Activated naive CD8-positive, alpha-beta T cell (primary cell): ENCODE measurements at regions not wholly inside any gene's neighbourhood (a gene's known extent, or its start where the extent isn't known, plus 50 kb on each side); places are given as distances from the start of the nearest gene placed in this dataset.
"Not testable (repeated sequence)": the region's sequence is repeated elsewhere in the genome, so short reads cannot be mapped to it uniquely, and the experiment has no call there.

ENCODE experiments used
- H3K27ac Mint-ChIP-seq: one replicate; pipeline ENCODE4 v1.8.0; 2021; ENCODE audit warnings: mixed read lengths
- H3K27me3 Mint-ChIP-seq: one replicate; pipeline ENCODE4 v1.8.0; 2021; ENCODE audit warnings: mixed read lengths
- H3K36me3 Mint-ChIP-seq: one replicate; pipeline ENCODE4 v1.8.0; 2021; ENCODE audit warnings: mixed read lengths
- H3K4me1 Mint-ChIP-seq: one replicate; pipeline ENCODE4 v1.8.0; 2021; ENCODE audit warnings: low read depth, mixed read lengths
- H3K4me3 Mint-ChIP-seq: one replicate; pipeline ENCODE4 v1.8.0; 2021; ENCODE audit warnings: mild to moderate bottlenecking, mixed read lengths
- H3K9me3 Mint-ChIP-seq: one replicate; pipeline ENCODE4 v1.8.0; 2021; ENCODE audit warnings: low read depth, mixed read lengths

GRCh38 chr20:29687438-29687837, 1570.0 kb upstream of the DEFB115 start:
- no peaks in the 10 kb centered on the region for H3K4me1 Mint-ChIP-seq
- no peak overlapping the region for H3K27ac Mint-ChIP-seq
- H3K36me3 Mint-ChIP-seq: no peaks in the 10 kb centered on the region
- no peaks in the 10 kb centered on the region for H3K27me3 Mint-ChIP-seq
- no peak overlapping the region for H3K4me3 Mint-ChIP-seq
- no peaks in the 10 kb centered on the region for H3K9me3 Mint-ChIP-seq

GRCh38 chr20:29689411-29690225, 1567.8 kb upstream of the DEFB115 start:
- no peaks in the 10 kb centered on the region for H3K4me1 Mint-ChIP-seq
- peak overlapping the region; percentile 58 for H3K27ac Mint-ChIP-seq
- no peaks in the 10 kb centered on the region for H3K27me3 Mint-ChIP-seq
- H3K36me3 Mint-ChIP-seq: no peaks in the 10 kb centered on the region
- H3K9me3 Mint-ChIP-seq: no peaks in the 10 kb centered on the region
- H3K4me3 Mint-ChIP-seq: peak overlapping the region; percentile 52

- Mint-ChIP-seq H3K27me3 (no peaks in the 10 kb centered on the region), H3K36me3 (no peaks in the 10 kb centered on the region), H3K27ac (no peak overlapping the region), H3K4me3 (peak overlapping the region; percentile 17), H3K4me1 (no peaks in the 10 kb centered on the region), H3K9me3 (no peaks in the 10 kb centered on the region)
These were observed 1567.2 kb upstream of the DEFB115 start for GRCh38 chr20:29690274-29690673.

GRCh38 chr20:29740601-29740950, 1516.9 kb upstream of the DEFB115 start:
- no peak overlapping the region for H3K4me3 Mint-ChIP-seq
- peaks cover 2% of the 10 kb centered on the region for H3K36me3 Mint-ChIP-seq
- H3K27me3 Mint-ChIP-seq: peaks cover 6% of the 10 kb centered on the region
- H3K27ac Mint-ChIP-seq: no peak overlapping the region
- H3K4me1 Mint-ChIP-seq: no peaks in the 10 kb centered on the region
- peaks cover 10% of the 10 kb centered on the region for H3K9me3 Mint-ChIP-seq

- Mint-ChIP-seq H3K4me3 (no peak overlapping the region), H3K9me3 (peaks cover 10% of the 10 kb centered on the region), H3K27me3 (peaks cover 6% of the 10 kb centered on the region), H3K4me1 (no peaks in the 10 kb centered on the region), H3K36me3 (peaks cover 2% of the 10 kb centered on the region), H3K27ac (no peak overlapping the region)
These were observed 1516.4 kb upstream of the DEFB115 start for GRCh38 chr20:29740951-29741593.

- Mint-ChIP-seq H3K9me3 (peaks cover 10% of the 10 kb centered on the region), H3K4me1 (no peaks in the 10 kb centered on the region), H3K36me3 (peaks cover 2% of the 10 kb centered on the region), H3K4me3 (no peak overlapping the region), H3K27ac (no peak overlapping the region), H3K27me3 (peaks cover 6% of the 10 kb centered on the region)
These were observed 1515.9 kb upstream of the DEFB115 start for GRCh38 chr20:29741594-29741893.

- Mint-ChIP-seq H3K27ac (no peak overlapping the region), H3K4me3 (no peak overlapping the region), H3K4me1 (no peaks in the 10 kb centered on the region), H3K36me3 (peaks cover 2% of the 10 kb centered on the region), H3K27me3 (peaks cover 6% of the 10 kb centered on the region), H3K9me3 (peaks cover 11% of the 10 kb centered on the region)
These were observed 1515.4 kb upstream of the DEFB115 start for GRCh38 chr20:29741894-29742698.

GRCh38 chr20:29742699-29743100, 1514.8 kb upstream of the DEFB115 start:
- Mint-ChIP-seq H3K4me1 (no peaks in the 10 kb centered on the region), H3K27ac (no peak overlapping the region), H3K4me3 (no peak overlapping the region), H3K9me3 (peaks cover 10% of the 10 kb centered on the region), H3K27me3 (peaks cover 6% of the 10 kb centered on the region), H3K36me3 (peaks cover 2% of the 10 kb centered on the region)

- H3K36me3 Mint-ChIP-seq: peaks cover 2% of the 10 kb centered on the region
These were observed 1514.1 kb upstream of the DEFB115 start for GRCh38 chr20:29743101-29743931.

GRCh38 chr20:29744071-29744470, 1513.4 kb upstream of the DEFB115 start:
- no peak overlapping the region for H3K27ac Mint-ChIP-seq
- peaks cover 6% of the 10 kb centered on the region for H3K27me3 Mint-ChIP-seq
- H3K9me3 Mint-ChIP-seq: peaks cover 4% of the 10 kb centered on the region
- H3K4me3 Mint-ChIP-seq: no peak overlapping the region
- H3K36me3 Mint-ChIP-seq: no peaks in the 10 kb centered on the region
- no peaks in the 10 kb centered on the region for H3K4me1 Mint-ChIP-seq

More at GRCh38 chr20:29743101-29743931, 1514.1 kb upstream of the DEFB115 start:
- H3K4me3 Mint-ChIP-seq: no peak overlapping the region
- H3K9me3 Mint-ChIP-seq: peaks cover 4% of the 10 kb centered on the region
- peaks cover 6% of the 10 kb centered on the region for H3K27me3 Mint-ChIP-seq
- H3K4me1 Mint-ChIP-seq: no peaks in the 10 kb centered on the region
- no peak overlapping the region for H3K27ac Mint-ChIP-seq

GRCh38 chr20:29745534-29746245, 1511.8 kb upstream of the DEFB115 start:
- H3K4me1 Mint-ChIP-seq, H3K27me3 Mint-ChIP-seq, H3K36me3 Mint-ChIP-seq, H3K4me3 Mint-ChIP-seq, H3K27ac Mint-ChIP-seq, H3K9me3 Mint-ChIP-seq: not testable (repeated sequence)

- Mint-ChIP-seq H3K4me1 (peaks cover 28% of the 10 kb centered on the region), H3K36me3 (no peaks in the 10 kb centered on the region), H3K4me3 (no peak overlapping the region), H3K9me3 (peaks cover 4% of the 10 kb centered on the region), H3K27me3 (peaks cover 5% of the 10 kb centered on the region), H3K27ac (no peak overlapping the region)
These were observed 1507.1 kb upstream of the DEFB115 start for GRCh38 chr20:29750268-29750899.

GRCh38 chr20:29752644-29753425, 1504.6 kb upstream of the DEFB115 start:
- H3K4me1 Mint-ChIP-seq: peaks cover 30% of the 10 kb centered on the region
- H3K27ac Mint-ChIP-seq: peak overlapping the region; percentile 78
- H3K27me3 Mint-ChIP-seq, H3K9me3 Mint-ChIP-seq, H3K36me3 Mint-ChIP-seq: not testable (repeated sequence)
- H3K4me3 Mint-ChIP-seq: peak overlapping the region; percentile 55
